GM12878 (cell line): ENCODE measurements at regions not wholly inside any gene's neighbourhood (a gene's known extent, or its start where the extent isn't known, plus 50 kb on each side); places are given as distances from the start of the nearest gene placed in this dataset.

Experiments
- CREM ChIP-seq: IDR thresholded peaks from 2 replicates; pipeline ENCODE4 v1.6.1; 2014; ENCODE audit warnings: antibody characterized with exemption, low read depth
- CTCF ChIP-seq, 3 experiments: IDR thresholded peaks in 2 of 3; conservative IDR thresholded peaks in 1 of 3; 2 replicates each; pipeline ENCODE4 v1.5.1; 2011; ENCODE audit warnings: low read depth in 3 of 3, low read length in 3 of 3, mild to moderate bottlenecking in 3 of 3, control low read depth in 2 of 3, moderate library complexity in 2 of 3, inconsistent platforms in 1 of 3, mixed read lengths in 1 of 3; ENCODE audit not compliant: control insufficient read depth in 2 of 3, insufficient read depth in 1 of 3; ENCODE audit errors: extremely low read depth in 1 of 3
- HSF1 ChIP-seq: fragments of 150-350 bp; IDR thresholded peaks from 2 replicates; pipeline ENCODE4 v1.6.1; 2014; ENCODE audit warnings: mild to moderate bottlenecking, low read depth, low read length
- RELA ChIP-seq: fragments of 450-650 bp; IDR thresholded peaks from 2 replicates; pipeline ENCODE4 v1.8.0; 2014; ENCODE audit warnings: borderline replicate concordance; ENCODE audit not compliant: partially characterized antibody
- REST ChIP-seq: IDR thresholded peaks from 2 replicates; pipeline ENCODE4 v1.6.1; 2012; ENCODE audit warnings: mild to moderate bottlenecking, low read depth, low read length
- SKIL ChIP-seq: fragments of 450-650 bp; IDR thresholded peaks from 2 replicates; pipeline ENCODE4 v1.6.1; 2017; ENCODE audit warnings: mild to moderate bottlenecking, low read depth, inconsistent platforms; ENCODE audit not compliant: poor library complexity, severe bottlenecking
- SUZ12 ChIP-seq: fragments of 200-600 bp; sonication (generic); IDR thresholded peaks from one replicate; pipeline ENCODE4 v1.6.1; 2018; ENCODE audit warnings: antibody characterized with exemption, mild to moderate bottlenecking; ENCODE audit not compliant: unreplicated experiment

- no peak for TF ChIP-seq HSF1
- no peak for TF ChIP-seq REST
- no peak for TF ChIP-seq CREM
- TF ChIP-seq SUZ12 = no peak
- no peak for TF ChIP-seq SKIL
- no peak for TF ChIP-seq RELA
- TF ChIP-seq CTCF (IDR thresholded peaks at IDR 0.05 in 2 of 3, conservative IDR thresholded peaks at IDR 0.05 in 1 of 3; ENCODE audit: control insufficient read depth in 2 of 3, extremely low read depth in 1 of 3, insufficient read depth in 1 of 3, low read depth in 3 of 3, low read length in 3 of 3) = no peak
These were observed 940.1 kb upstream of the TMPRSS15 start for GRCh38 chr21:19343711-19344110.
